GM19397 (cell line): ENCODE measurements at regions not wholly inside any gene's neighbourhood (a gene's known extent, or its start where the extent isn't known, plus 50 kb on each side); places are given as distances from the start of the nearest gene placed in this dataset.
"Not testable (repeated sequence)": the region's sequence is repeated elsewhere in the genome, so short reads cannot be mapped to it uniquely, and the experiment has no call there.

Experiments used
- ATAC-seq: cut with Tn5 transposase; IDR thresholded peaks from one replicate; pipeline ENCODE4 v1.9.1; 2021; ENCODE audit warnings: mild to moderate bottlenecking, moderate library complexity; ENCODE audit not compliant: unreplicated experiment

DNA sequence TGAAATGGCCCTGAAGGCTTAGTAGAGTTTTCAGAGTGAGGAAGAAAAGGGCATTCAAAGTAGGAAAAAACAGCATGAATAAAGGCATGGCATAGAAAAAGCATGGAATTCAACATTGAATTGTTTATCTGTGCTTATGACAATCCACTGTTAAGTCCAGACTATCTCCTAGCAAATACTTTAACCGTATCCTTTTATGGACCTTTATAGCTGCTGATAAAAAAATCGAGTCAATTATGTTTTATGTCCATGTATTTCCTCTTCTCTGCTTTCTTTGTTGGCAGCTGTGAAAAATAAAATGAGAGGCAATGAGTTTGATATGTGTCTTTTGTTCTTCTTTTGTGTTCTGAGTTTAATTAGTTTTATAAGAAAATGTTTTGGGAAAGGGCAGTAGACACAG, 70.4 kb downstream of the TDRD15 start:
- no peak for ATAC-seq

DNA sequence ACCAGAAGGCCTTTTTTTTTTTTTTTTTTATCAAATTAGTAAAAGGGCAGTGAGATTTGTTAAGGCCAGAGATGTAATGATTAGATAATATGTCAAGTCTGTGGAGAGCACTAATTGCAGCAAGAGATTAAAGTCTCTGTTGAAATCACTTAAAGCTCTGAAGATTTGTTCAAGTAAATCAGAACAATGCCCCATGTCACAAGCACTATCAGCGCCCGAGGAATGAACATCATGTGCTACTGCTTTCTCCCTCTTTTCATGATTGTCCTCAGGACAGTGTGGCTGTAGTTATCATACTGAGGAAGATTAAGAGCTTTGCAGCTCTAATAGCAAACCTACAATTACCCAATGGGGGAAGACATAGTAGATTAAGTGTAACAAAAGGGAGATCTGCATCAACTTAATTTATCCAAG, 71.1 kb downstream of the TDRD15 start:
- ATAC-seq, result no peak

GRCh38 chr2:21195326-21195725, 71.6 kb downstream of the TDRD15 start:
- ATAC-seq, result no peak

DNA sequence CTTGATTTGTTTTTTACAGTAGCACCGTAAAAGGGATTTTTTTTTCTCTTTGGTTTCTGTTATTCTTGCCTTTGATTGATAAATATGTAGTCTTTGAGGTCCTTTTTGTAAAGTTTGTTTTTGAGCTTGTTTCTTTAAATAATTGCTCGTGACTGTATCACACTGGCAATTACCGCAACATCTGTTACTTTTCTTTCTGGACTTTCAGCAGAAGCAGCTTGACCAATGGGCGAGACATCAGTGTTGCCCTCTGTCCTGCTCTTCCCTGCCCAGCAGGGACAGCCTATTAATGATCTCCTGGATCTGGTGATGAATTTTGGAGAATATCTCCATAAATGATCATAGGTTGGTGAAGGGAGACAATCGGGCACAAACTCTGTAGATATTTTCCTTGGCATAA, 74.9 kb downstream of the TDRD15 start:
- ATAC-seq, result no peak

- ATAC-seq, result no peak
These were observed 80.2 kb downstream of the TDRD15 start for GRCh38 chr2:21203976-21204375.

DNA sequence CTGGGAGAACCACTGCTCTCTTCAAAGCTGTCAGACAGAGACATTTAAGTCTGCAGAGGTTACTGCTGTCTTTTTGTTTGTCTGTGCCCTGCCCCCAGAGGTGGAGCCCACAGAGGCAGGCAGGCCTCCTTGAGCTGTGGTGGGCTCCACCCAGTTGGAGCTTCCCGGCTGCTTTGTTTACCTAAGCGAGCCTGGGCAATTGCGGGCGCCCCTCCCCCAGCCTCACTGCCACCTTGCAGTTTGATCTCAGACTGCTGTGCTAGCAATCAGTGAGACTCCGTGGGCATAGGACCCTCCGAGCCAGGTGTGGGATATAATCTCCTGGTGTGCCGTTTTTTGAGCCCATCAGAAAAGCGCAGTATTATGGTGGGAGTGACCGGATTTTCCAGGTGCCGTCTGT, 90.3 kb downstream of the TDRD15 start:
- not testable (repeated sequence) for ATAC-seq

DNA sequence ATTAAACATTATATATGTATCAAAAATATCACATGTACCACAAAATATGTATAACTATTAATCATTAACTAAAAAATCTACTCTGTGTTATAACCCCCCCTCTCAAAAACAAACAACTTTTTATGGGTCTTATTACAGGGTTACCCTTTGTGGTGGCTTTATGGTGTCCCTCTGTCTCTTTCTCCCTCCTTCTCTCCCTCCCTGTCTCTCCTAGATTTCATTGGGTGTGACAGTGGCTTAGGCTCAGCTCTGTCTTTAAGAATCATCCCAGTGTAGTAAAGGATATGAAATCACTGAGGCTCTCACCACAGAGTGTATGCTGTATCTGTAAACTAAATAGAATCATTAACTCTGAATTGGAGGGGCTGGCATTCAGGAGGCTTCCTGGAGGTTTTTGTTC, 93.7 kb downstream of the TDRD15 start:
- no peak for ATAC-seq

DNA sequence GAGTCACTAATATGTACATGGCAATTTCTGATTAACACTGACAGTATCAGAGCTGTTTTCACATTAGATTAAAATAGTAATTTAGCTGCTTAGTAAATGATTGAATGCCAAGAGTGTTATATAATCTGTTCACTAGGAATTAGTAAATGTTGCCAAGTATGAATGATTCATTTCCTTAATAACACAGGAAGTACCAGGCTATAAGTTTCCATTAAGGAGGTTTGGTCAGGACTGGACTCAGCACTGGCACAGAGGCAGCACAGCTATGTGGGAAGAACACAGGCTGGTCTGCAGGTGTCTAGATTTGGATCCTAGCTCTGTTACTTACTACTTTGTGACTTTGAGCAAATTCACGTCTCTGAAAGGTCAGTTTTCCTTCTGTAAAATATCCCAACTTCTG, 97.2 kb downstream of the TDRD15 start:
- ATAC-seq, result no peak

- ATAC-seq, result no peak
These were observed 99.8 kb downstream of the TDRD15 start for GRCh38 chr2:21223618-21224017.

GRCh38 chr2:21228041-21228895, 104.5 kb downstream of the TDRD15 start:
- ATAC-seq, result no peak

- no peak for ATAC-seq
These were observed 105.5 kb downstream of the TDRD15 start for GRCh38 chr2:21229302-21229701.

DNA sequence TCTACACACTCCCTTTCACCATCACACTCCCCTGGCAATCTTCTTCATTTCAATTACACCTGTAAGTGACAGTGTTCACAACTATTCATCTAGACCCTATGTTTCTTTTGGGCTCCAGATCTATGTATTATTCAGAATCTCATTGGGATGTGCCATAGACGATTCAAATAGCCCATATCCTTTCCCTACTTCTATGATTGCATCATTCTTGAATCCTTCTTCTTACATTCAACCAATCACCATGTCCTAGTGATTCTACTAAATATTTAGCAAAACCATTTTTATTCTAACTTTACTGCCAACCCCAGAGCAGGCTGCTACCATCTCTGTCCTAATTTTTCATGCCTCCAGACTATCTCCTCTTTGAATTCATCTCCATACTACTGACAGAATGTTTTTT, 106.4 kb downstream of the TDRD15 start:
- ATAC-seq, result no peak

DNA sequence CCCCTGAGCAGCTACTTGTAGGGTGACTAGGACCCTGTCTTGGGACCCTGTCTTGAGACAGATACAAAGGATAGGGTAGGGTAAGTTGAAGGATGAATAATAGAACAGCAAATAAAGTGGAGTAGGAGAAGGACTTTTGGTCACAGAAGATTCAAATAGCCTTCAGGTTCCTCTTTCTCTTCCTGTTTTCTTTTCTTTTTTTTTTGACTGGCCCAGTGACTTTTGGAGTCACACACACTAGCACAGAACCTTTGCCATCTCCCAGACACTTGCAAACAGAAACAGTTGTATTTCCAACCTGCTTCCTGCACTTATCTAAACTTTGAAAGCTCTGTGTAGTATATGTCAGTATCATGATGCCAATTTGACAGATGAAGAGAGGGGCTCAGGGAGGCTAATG, 108.2 kb downstream of the TDRD15 start:
- no peak for ATAC-seq

- no peak for ATAC-seq
These were observed 109.4 kb downstream of the TDRD15 start for GRCh38 chr2:21233194-21233593.

GRCh38 chr2:21234001-21234400, 110.2 kb downstream of the TDRD15 start:
- no peak for ATAC-seq

- no peak for ATAC-seq
These were observed 110.8 kb downstream of the TDRD15 start for GRCh38 chr2:21234464-21235120.

DNA sequence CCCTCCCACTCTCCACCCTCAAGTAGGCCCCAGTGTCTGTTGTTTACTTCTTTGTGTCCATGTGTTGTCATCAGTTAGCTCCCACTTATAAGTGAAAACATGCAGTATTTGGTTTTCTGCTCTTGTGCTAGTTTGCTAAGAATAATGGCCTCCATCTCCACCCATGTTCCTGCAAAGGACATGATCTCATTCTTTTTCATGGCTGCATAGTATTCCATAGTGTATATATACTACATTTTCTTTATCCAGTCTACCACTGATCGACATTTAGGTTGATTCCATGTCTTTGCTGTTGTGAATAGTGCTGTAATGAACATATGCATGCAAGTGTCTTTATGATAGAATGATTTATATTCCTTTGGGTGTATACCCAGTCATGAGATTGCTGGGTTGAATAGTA, 116.0 kb downstream of the TDRD15 start:
- ATAC-seq, result not testable (repeated sequence)

DNA sequence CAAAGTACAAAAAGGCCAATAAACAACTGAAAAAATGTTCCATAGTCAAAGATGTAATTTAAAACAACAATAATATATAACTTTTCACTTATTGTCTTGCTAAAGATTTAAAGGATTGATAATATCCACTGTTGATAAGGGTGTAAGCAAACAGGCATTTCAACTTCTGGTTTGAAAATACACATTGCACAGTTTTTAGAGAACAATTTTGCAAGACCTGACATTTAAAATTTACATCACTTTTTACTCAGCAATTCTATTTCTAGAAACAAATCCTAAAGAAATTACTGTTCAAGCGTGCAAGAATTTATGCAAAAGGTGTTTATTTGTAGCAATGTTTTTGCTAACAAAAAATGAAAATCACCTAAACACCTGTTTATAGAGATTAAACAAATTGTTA, 120.4 kb downstream of the TDRD15 start:
- no peak for ATAC-seq

DNA sequence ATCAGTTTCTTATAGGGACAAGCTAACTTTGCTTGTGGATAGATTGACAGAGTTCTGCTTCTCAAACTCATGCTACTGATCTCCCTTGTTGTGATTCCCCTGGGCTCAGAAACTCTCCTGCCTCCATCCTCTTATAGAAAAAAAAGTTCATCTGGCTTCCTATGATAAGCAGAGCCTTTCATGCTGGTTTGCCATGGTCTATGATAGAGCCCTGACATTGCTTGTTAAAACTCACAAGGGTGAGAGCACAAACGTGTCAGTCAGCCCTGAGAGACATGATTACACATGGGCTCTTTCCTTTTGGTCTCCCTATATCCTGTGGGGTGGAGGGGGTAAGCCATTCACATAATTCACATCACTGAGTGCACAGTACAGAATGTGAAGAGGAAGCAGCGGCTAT, 121.8 kb downstream of the TDRD15 start:
- no peak for ATAC-seq

DNA sequence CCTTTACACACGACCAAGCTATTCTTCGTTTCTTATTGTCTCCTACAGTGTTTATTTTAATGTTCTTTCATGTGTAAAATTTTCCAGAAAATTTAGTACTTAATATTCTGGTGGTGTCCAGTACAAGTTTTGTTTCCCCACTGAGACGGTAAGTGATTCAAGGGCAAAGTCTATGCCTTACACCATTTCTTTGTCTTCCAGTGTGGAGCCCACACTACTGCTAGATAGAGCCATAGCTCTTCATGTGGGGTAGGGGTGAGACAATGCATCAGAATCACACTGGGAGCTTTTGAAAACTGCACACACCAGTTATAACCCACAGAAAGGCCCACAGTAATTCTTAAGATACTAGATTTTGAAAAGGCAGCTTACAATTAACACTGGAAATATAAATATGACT, 125.6 kb downstream of the TDRD15 start:
- no peak for ATAC-seq

DNA sequence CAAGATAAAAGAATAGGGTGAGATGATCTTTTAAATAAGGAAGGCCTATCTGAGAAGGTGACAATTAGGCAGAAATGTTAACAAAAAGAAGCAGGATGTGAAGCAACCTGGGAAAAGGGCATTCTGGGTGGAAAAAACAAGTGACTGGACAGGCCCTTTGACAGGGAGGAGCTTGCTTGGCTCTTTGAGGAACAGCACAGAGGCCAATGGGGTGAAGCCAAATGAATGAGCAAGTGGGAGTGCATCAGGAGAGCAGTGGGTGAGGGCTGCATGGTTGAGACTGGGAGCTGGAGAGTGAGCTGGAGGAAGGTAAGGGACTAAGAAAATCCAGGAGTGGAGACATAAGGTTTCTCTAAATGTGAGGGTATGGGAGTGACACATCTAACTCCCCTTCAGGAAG, 126.9 kb downstream of the TDRD15 start:
- no peak for ATAC-seq

DNA sequence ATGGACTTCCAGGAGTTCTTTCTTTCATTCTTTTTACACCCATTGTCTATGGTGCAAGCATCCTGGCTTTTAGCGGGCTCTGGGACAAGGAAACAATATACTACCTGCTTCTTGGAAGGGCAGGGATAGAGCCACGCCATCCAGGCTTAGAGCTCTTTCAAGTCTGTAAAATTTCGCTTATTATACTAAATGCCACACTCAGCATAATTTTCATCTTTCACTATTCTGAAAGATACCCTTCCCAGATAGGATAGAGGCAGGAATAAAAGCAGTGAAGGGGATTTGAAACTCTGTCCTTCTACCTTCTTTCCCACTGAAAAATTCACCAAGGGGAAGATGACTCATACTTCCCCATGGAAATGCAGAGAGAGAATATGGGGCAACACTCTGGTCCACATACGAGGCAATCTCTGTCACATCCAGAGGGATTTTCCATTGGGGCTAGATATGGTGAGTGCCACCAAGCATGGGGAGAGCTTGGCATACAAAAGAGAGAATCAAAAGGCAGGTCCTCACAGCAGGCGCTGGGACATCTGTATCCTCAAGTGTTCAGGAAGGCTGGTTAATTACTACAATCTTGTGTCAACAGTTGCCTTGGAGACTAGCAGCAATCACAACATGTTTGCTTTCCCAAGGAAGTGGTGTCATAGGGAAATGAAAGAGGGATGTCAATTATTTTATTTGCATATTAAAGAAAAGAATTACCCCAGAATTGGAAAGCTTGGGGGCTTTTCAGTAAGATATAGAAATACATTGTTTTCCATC, 127.6 kb downstream of the TDRD15 start:
- ATAC-seq, result no peak
